ENCODE measurements at regions not wholly inside any gene's neighbourhood (a gene's known extent, or its start where the extent isn't known, plus 50 kb on each side); places are given as distances from the start of the nearest gene placed in this dataset.
A peak's percentile ranks its signal among the peaks of the same experiment; 100 is the strongest.
"Not testable (repeated sequence)": the region's sequence is repeated elsewhere in the genome, so short reads cannot be mapped to it uniquely, and the experiment has no call there.

DNA sequence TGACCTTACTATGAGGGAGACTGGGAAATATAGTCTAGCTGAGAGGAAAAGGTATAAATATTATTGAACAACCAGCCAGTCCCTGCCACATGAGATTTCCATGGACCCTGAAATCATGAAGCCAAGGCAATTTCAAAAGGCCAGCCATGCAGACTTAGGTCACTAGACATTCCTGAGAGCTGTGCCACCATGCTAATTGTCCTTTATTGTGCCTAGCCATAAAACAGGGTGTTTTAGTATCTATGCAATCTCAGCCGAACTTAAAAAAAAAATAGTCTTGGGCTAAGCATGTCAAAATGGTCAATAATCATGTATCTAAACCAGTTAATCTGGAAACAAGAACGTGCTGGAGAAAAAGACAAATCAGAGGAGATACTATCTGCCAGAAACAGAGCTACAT lies 269.5 kb downstream of the LNPK start:
- TF ChIP-seq, protein P1, sequence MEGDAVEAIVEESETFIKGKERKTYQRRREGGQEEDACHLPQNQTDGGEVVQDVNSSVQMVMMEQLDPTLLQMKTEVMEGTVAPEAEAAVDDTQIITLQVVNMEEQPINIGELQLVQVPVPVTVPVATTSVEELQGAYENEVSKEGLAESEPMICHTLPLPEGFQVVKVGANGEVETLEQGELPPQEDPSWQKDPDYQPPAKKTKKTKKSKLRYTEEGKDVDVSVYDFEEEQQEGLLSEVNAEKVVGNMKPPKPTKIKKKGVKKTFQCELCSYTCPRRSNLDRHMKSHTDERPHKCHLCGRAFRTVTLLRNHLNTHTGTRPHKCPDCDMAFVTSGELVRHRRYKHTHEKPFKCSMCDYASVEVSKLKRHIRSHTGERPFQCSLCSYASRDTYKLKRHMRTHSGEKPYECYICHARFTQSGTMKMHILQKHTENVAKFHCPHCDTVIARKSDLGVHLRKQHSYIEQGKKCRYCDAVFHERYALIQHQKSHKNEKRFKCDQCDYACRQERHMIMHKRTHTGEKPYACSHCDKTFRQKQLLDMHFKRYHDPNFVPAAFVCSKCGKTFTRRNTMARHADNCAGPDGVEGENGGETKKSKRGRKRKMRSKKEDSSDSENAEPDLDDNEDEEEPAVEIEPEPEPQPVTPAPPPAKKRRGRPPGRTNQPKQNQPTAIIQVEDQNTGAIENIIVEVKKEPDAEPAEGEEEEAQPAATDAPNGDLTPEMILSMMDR (conservative IDR thresholded peaks at IDR 0.05; ENCODE audit: low read depth, low read length), result no peak
- DNase-seq (ENCODE audit: low read depth), result no peak
- H3K4me3 ChIP-seq (ENCODE audit: low read depth, low read length), result no peak overlapping the region

DNA sequence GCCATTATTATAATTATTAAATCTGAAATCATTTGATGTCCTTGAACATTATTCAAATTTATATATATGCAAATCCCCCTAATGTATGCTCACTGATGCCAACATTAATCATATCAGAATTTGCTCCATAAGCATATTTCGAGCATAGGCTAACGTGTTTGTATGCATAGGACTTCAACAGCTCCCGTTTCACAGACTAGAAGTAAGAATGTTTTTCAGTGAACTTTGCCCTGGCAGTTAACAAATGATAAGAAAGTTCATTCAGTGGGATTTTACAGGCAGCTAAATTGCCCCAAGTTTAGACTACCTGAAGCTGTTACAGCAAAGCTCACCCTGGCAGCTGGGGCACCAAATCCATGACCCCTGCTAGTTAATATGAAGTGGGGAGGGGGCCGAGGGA lies 272.0 kb downstream of the LNPK start:
- no peak overlapping the region for H3K4me3 ChIP-seq (ENCODE audit: low read depth, low read length)
- TF ChIP-seq, protein P1 (conservative IDR thresholded peaks at IDR 0.05; ENCODE audit: low read depth, low read length), result no peak
- no peak for DNase-seq (ENCODE audit: low read depth)

DNA sequence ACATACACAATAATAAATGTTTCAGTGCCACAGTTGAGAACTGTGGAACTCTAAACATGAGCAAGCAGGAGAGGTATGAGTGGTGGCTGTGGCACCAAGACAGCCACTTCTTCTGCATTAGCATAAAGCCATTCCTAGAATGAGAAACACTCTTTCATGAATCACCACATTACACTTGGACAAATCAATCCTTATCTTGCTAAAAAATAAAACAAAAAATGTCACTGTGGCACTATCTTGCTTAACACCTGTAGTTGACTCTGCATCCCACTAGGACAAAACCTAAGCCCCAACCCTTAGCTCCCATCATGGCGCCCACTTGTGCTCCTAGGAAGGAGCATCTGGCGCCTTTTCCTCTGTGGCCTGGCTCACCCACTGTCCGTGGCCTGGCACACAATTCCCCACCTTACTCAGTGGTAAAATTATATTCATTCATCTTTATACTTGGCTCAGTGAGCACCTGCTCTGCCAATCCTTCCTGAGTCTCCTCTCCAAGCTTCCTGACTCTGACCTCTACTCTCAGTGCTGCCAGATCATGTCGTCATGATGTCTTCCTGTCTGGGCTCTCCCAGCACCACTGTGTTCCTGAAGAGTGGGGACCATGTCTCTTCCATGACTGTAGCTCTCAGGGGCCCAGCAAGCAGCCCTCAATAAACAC lies 272.9 kb downstream of the LNPK start:
- no peak overlapping the region for H3K4me3 ChIP-seq (ENCODE audit: low read depth, low read length)
- TF ChIP-seq, protein P1 (conservative IDR thresholded peaks at IDR 0.05; ENCODE audit: low read depth, low read length), result no peak
- no peak for DNase-seq (ENCODE audit: low read depth)

DNA sequence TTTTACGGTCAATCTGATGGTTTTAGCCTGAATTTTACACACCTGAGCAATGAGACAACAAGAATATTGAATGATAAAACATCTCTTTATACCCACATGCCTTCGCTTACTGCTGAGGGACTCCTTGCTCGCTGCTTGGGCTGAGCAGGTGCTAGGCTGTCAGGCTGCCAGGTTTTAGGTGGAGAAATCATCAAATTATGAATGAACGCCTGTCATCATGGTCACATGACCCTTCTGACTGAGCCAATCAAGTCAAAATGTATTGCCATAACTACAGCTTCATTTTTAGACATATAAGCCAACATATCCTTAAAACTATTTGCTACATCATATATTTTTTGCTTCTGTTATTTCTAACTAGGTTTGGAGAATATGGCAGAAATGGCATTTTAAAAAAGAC lies 274.0 kb downstream of the LNPK start:
- no peak overlapping the region for H3K4me3 ChIP-seq (ENCODE audit: low read depth, low read length)
- DNase-seq (ENCODE audit: low read depth), result no peak
- TF ChIP-seq, protein P1 (conservative IDR thresholded peaks at IDR 0.05; ENCODE audit: low read depth, low read length), result no peak

DNA sequence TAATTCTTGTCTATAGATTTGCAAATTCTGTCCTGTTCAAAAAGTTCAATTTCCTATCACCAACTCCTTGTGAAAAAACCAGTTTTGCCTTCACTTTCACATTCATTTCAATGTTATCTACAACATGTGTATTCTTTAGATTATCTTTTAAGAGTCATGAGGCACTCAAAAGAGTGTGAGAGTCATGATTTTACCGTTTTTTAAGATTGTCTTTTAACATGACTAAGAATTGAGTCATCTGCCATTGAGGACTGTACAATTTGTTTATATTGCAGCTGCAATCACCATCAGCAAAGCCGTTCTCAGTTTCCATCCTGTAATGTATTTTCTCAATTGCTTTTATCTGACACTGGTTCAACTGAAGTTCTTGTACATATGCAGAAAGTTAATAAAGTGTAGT lies 275.8 kb downstream of the LNPK start:
- no peak overlapping the region for H3K4me3 ChIP-seq (ENCODE audit: low read depth, low read length)
- DNase-seq (ENCODE audit: low read depth), result peak; percentile 9
- TF ChIP-seq, protein P1 (conservative IDR thresholded peaks at IDR 0.05; ENCODE audit: low read depth, low read length), result no peak

DNA sequence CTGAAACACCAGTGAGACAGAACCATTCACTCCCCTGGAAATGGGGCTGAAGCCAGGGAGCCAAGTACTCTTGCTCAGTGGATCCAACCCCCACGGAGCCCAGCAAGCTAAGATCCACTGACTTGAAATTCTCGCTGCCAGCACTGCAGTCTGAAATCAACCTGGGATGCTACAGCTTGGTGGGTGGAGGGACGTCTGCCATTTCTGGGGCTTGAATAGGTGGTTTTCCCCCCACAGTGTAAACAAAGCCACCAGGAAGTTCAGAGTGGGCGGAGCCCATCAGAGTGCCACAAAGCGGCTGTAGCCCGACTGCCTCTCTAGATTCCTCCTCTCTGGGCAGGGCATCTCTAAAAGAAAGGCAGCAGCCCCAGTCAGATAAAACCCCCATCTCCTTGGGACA lies 292.8 kb downstream of the LNPK start:
- H3K4me3 ChIP-seq (ENCODE audit: low read depth, low read length), result no peak overlapping the region
- no peak for DNase-seq (ENCODE audit: low read depth)
- TF ChIP-seq, protein P1 (conservative IDR thresholded peaks at IDR 0.05; ENCODE audit: low read depth, low read length), result no peak

DNA sequence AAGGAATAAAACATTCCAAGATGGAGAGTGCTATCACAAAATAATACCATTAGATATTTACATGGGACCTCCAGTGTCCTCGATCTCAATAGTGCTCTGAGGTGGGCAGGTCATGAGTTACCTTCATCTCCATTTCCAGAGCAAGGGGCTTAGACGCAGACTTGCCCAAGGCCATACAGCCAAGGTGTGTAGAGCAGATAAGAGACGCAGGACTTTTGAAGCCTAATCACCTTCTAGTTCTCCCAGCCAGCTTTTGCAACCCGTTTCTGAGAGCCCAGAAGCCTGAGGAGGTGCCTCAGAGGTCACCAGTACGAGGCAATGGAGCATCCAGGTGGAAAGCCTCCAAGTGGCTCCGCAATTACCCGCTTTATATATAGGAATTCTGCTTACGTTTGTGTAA lies 294.7 kb downstream of the LNPK start:
- no peak for DNase-seq (ENCODE audit: low read depth)
- no peak overlapping the region for H3K4me3 ChIP-seq (ENCODE audit: low read depth, low read length)
- TF ChIP-seq, protein P1 (conservative IDR thresholded peaks at IDR 0.05; ENCODE audit: low read depth, low read length), result no peak

DNA sequence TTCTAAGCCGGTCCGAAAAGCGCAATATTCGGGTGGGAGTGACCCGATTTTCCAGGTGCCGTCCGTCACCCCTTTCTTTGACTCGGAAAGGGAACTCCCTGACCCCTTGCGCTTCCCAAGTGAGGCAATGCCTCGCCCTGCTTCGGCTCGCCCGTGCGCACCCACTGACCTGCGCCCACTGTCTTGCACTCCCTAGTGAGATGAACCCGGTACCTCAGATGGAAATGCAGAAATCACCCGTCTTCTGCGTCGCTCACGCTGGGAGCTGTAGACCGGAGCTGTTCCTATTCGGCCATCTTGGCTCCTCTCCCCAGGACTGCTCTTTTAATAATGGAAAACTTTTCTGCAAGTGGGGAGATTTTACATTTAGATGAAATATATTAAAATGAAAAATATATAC lies 297.5 kb downstream of the LNPK start:
- not testable (repeated sequence) for H3K4me3 ChIP-seq (ENCODE audit: low read depth, low read length); DNase-seq (ENCODE audit: low read depth)
